ENCODE measurements at regions not wholly inside any gene's neighbourhood (a gene's known extent, or its start where the extent isn't known, plus 50 kb on each side); places are given as distances from the start of the nearest gene placed in this dataset.

- TF ChIP-seq GATA2 (CRISPR knock-in tag; IDR thresholded peaks at IDR 0.05): no peak
- no peak for TF ChIP-seq NRF1 (IDR thresholded peaks at IDR 0.05; ENCODE audit: low read depth, low read length)
- no peak for TF ChIP-seq IRF3 (IDR thresholded peaks at IDR 0.05; ENCODE audit: low read depth, low read length)
Observed at GRCh38 chr12:46679754-46680153, 146.0 kb downstream of the SLC38A4 start (continued).

- TF ChIP-seq NRF1 (IDR thresholded peaks at IDR 0.05; ENCODE audit: low read depth, low read length): no peak
- no peak for TF ChIP-seq FOXM1 (IDR thresholded peaks at IDR 0.05; ENCODE audit: low read depth)
- TF ChIP-seq FOSL2 (IDR thresholded peaks at IDR 0.05; ENCODE audit: borderline replicate concordance, low read depth): no peak
- no peak for TF ChIP-seq JUND (IDR thresholded peaks at IDR 0.05)
- no peak for TF ChIP-seq RFX5 (IDR thresholded peaks at IDR 0.05; ENCODE audit: low read length)
- no peak for TF ChIP-seq MEF2A (IDR thresholded peaks at IDR 0.05; ENCODE audit: borderline replicate concordance, low read depth)
- TF ChIP-seq ELF1 (IDR thresholded peaks at IDR 0.05): no peak
- TF ChIP-seq EZH2phosphoT487 (IDR thresholded peaks at IDR 0.05; ENCODE audit: borderline replicate concordance, low read depth): no peak
- no peak for TF ChIP-seq USF1 (IDR thresholded peaks at IDR 0.05; ENCODE audit: borderline replicate concordance, low read depth)
- no peak for TF ChIP-seq TEAD4 (IDR thresholded peaks at IDR 0.05; ENCODE audit: borderline replicate concordance, insufficient read depth)
- TF ChIP-seq MXI1 (IDR thresholded peaks at IDR 0.05; ENCODE audit: low read depth, low read length): no peak
- no peak for TF ChIP-seq NFIC (IDR thresholded peaks at IDR 0.05; ENCODE audit: borderline replicate concordance)
- no peak for TF ChIP-seq YY1 (IDR thresholded peaks at IDR 0.05; ENCODE audit: low read depth)
- TF ChIP-seq TCF12 (IDR thresholded peaks at IDR 0.05): no peak
- no peak for TF ChIP-seq RXRA (IDR thresholded peaks at IDR 0.05; ENCODE audit: borderline replicate concordance, low read depth)
- TF ChIP-seq POLR2AphosphoS5 (IDR thresholded peaks at IDR 0.05; ENCODE audit: low read depth, low read length): no peak
- Histone ChIP-seq H3K4me3 (ENCODE audit: low read depth in 2 of 2, low read length in 1 of 2) (no peak overlapping the region), H3K9ac (no peak overlapping the region), H4K20me1 (ENCODE audit: insufficient read depth) (no peaks in the 10 kb centered on the region), H3K9me2 (no peaks in the 10 kb centered on the region), H3K27ac (ENCODE audit: low read depth in 2 of 2, low read length in 1 of 2) (no peak overlapping the region), H3K79me2 (ENCODE audit: insufficient read depth) (no peaks in the 10 kb centered on the region), H3K36me3 (replicated peaks in 1 of 2; ENCODE audit: control insufficient read depth in 1 of 2, insufficient read depth in 2 of 2, low read length in 1 of 2) (no peaks in the 10 kb centered on the region), H3K9me3 (no peaks in the 10 kb centered on the region), H2AFZ (ENCODE audit: low read depth) (no peak overlapping the region), H3K4me1 (ENCODE audit: control insufficient read depth in 1 of 2, insufficient read depth in 2 of 2, low read depth in 1 of 2, low read length in 1 of 2) (peaks cover 0 to 31% of the 10 kb centered on the region in 2 experiments; a peak in 1 of 4 replicates), H3F3A (replicated peaks; ENCODE audit: insufficient read depth) (peaks cover 5% of the 10 kb centered on the region), H3K4me2 (no peak overlapping the region), H3K27me3 (ENCODE audit: insufficient read depth) (no peaks in the 10 kb centered on the region)
- POLR2A ChIA-PET: no interaction called here
- CTCF ChIA-PET: no interaction called here
- DNase-seq: no peak
- WGBS (ENCODE audit: low lambda C conversion rate): 54% methylated on average over 3 of the region's 3 CpGs
Observed at GRCh38 chr12:46678426-46678825, 147.4 kb downstream of the SLC38A4 start.
